GM10266 (cell line): ENCODE measurements at regions not wholly inside any gene's neighbourhood (a gene's known extent, or its start where the extent isn't known, plus 50 kb on each side); places are given as distances from the start of the nearest gene placed in this dataset.

Source experiments
- DNase-seq: peaks from one replicate; pipeline ENCODE4 v3.0.0; 2012; ENCODE audit errors: extremely low spot score
- CTCF ChIP-seq: IDR thresholded peaks from 2 replicates; pipeline ENCODE4 v1.5.1; 2012; ENCODE audit warnings: mild to moderate bottlenecking, low read depth; ENCODE audit not compliant: control insufficient read depth, insufficient read depth; ENCODE audit errors: missing control alignments

GRCh38 chr9:25207402-25208195 is 470.6 kb downstream of the TUSC1 start:
- DNase-seq, result no peak

GRCh38 chr9:25206027-25206426 is 472.2 kb downstream of the TUSC1 start:
- no peak for TF ChIP-seq CTCF
- no peak for DNase-seq

More at GRCh38 chr9:25207402-25208195, 470.6 kb downstream of the TUSC1 start:
- no peak for TF ChIP-seq CTCF

- no peak for DNase-seq
Measured at GRCh38 chr9:25205285-25205684, 473.0 kb downstream of the TUSC1 start.

GRCh38 chr9:25177858-25178257 is 500.4 kb downstream of the TUSC1 start:
- no peak for DNase-seq
- TF ChIP-seq CTCF, result no peak

More at GRCh38 chr9:25205285-25205684, 473.0 kb downstream of the TUSC1 start:
- TF ChIP-seq CTCF, result no peak

- no peak for DNase-seq
- no peak for TF ChIP-seq CTCF
Measured at GRCh38 chr9:25129537-25129936, 548.7 kb downstream of the TUSC1 start.

GRCh38 chr9:25121811-25122210 is 556.4 kb downstream of the TUSC1 start:
- TF ChIP-seq CTCF, result no peak
- DNase-seq, result no peak

- DNase-seq, result no peak
- no peak for TF ChIP-seq CTCF
Measured at GRCh38 chr9:25119041-25119440, 559.2 kb downstream of the TUSC1 start.
